B cell (primary cell): ENCODE measurements at regions not wholly inside any gene's neighbourhood (a gene's known extent, or its start where the extent isn't known, plus 50 kb on each side); places are given as distances from the start of the nearest gene placed in this dataset.

Experiments used
- ATAC-seq: fragments of 200-7000 bp; cut with Tn5 transposase; one replicate; pipeline ENCODE4 v1.10.0; 2021; ENCODE audit warnings: low read depth, mild to moderate bottlenecking, moderate number of reproducible peaks, moderate library complexity
- CTCF ChIA-PET: fragments of 350-600 bp; sonication (Branson Sonifier 250); formaldehyde crosslinking; loops from one replicate; lab custom pipeline; 2021; ENCODE audit warnings: antibody characterized with exemption, inconsistent platforms; lab: Charles Lee
- POLR2A ChIA-PET: fragments of 350-600 bp; sonication (Branson Sonifier 250); formaldehyde crosslinking; loops from one replicate; lab custom pipeline; 2021; ENCODE audit warnings: antibody characterized with exemption; lab: Charles Lee
- DNase-seq: peaks from one replicate; pipeline ENCODE4 v3.0.0; 2013
- H2AFZ ChIP-seq: 2 replicates; pipeline ENCODE4 v1.6.1; 2012; ENCODE audit warnings: mild to moderate bottlenecking, low read depth, low read length; ENCODE audit not compliant: insufficient read depth, poor library complexity, severe bottlenecking
- H3K27ac ChIP-seq, 2 donors: 1 replicate in 1 of 2; 2 replicates in 1 of 2; pipeline ENCODE4 v1.5.1; 2012 to 2013; ENCODE audit warnings: low read length in 2 of 2, mild to moderate bottlenecking in 2 of 2, moderate library complexity in 1 of 2
- H3K27me3 ChIP-seq, 4 experiments: fragments of 200-600 bp in 1 of 4; sonication (generic) in 1 of 4; replicated peaks in 1 of 4; 1 replicate in 2 of 4; 2 replicates in 2 of 4; pipeline versions ENCODE4 v1.6.1 to v1.7.0; 2013 to 2016; ENCODE audit warnings: low read length in 3 of 4, mild to moderate bottlenecking in 2 of 4, mixed read lengths in 1 of 4, moderate library complexity in 1 of 4; ENCODE audit not compliant: insufficient read depth in 4 of 4, control insufficient read depth in 3 of 4; ENCODE audit errors: control extremely low read depth in 1 of 4
- H3K36me3 ChIP-seq, 2 experiments: replicated peaks in 1 of 2; 1 replicate in 1 of 2; 2 replicates in 1 of 2; pipeline versions ENCODE4 v1.6.1 to v1.7.1; 2013; ENCODE audit warnings: low read length in 1 of 2; ENCODE audit not compliant: insufficient read depth in 2 of 2, control insufficient read depth in 1 of 2; ENCODE audit errors: control extremely low read depth in 1 of 2, extremely low read depth in 1 of 2
- H3K4me1 ChIP-seq, 2 donors: fragments of 200-600 bp in 1 of 2; sonication (generic) in 1 of 2; 1 replicate in 1 of 2; 2 replicates in 1 of 2; pipeline versions ENCODE4 v1.5.1 to v1.6.1; 2013 to 2017; ENCODE audit warnings: low read length in 2 of 2; ENCODE audit not compliant: control insufficient read depth in 2 of 2, insufficient read depth in 2 of 2
- H3K4me2 ChIP-seq: replicated peaks from 2 replicates; pipeline ENCODE3; 2012; ENCODE audit warnings: mild to moderate bottlenecking, low read depth, low read length; ENCODE audit not compliant: poor library complexity, severe bottlenecking
- H3K4me3 ChIP-seq, 5 experiments: fragments of 200-600 bp in 1 of 5; sonication (generic) in 1 of 5; 1 replicate in 3 of 5; 2 replicates in 2 of 5; pipeline versions ENCODE4 v1.5.1 to v1.7.0; 2011 to 2016; ENCODE audit warnings: low read length in 4 of 5, mild to moderate bottlenecking in 4 of 5, low read depth in 2 of 5, control low read depth in 1 of 5, moderate library complexity in 1 of 5; ENCODE audit not compliant: insufficient read depth in 1 of 5; ENCODE audit errors: control extremely low read depth in 1 of 5, extremely low read depth in 1 of 5
- H3K79me2 ChIP-seq: fragments of 200-600 bp; sonication (generic); one replicate; pipeline ENCODE4 v1.6.0; 2016; ENCODE audit warnings: low read length; ENCODE audit not compliant: control insufficient read depth, insufficient read depth
- H3K9ac ChIP-seq: fragments of 200-600 bp; sonication (generic); 2 replicates; pipeline ENCODE4 v1.6.1; 2017; ENCODE audit warnings: mild to moderate bottlenecking, low read length, moderate library complexity
- H3K9me3 ChIP-seq, 3 donors: one replicate each; pipeline versions ENCODE4 v1.6.1 to v1.7.1; 2013; ENCODE audit warnings: low read length in 2 of 3; ENCODE audit not compliant: control insufficient read depth in 2 of 3, insufficient read depth in 1 of 3; ENCODE audit errors: control extremely low read depth in 1 of 3
- H4K20me1 ChIP-seq: 2 replicates; pipeline ENCODE4 v1.6.0; 2012; ENCODE audit warnings: mild to moderate bottlenecking, low read length; ENCODE audit not compliant: insufficient read depth, control insufficient read depth, poor library complexity, severe bottlenecking
- H3K27ac Mint-ChIP-seq: one replicate; pipeline ENCODE4 v1.8.0; 2021; ENCODE audit warnings: mixed read lengths
- H3K27me3 Mint-ChIP-seq: one replicate; pipeline ENCODE4 v1.8.0; 2021; ENCODE audit warnings: mixed read lengths
- H3K4me1 Mint-ChIP-seq: one replicate; pipeline ENCODE4 v1.8.0; 2021; ENCODE audit warnings: mixed read lengths
- H3K4me3 Mint-ChIP-seq: one replicate; pipeline ENCODE4 v1.8.0; 2021; ENCODE audit warnings: mixed read lengths
- H3K9me3 Mint-ChIP-seq: one replicate; pipeline ENCODE4 v1.8.0; 2022; ENCODE audit warnings: mixed read lengths; ENCODE audit not compliant: insufficient read depth
- EZH2 ChIP-seq: IDR thresholded peaks from 2 replicates; pipeline ENCODE4 v1.6.1; 2012; ENCODE audit warnings: borderline replicate concordance, low read depth, mild to moderate bottlenecking, moderate library complexity, low read length; ENCODE audit not compliant: insufficient read depth, poor library complexity, severe bottlenecking
- WGBS: methylation state at CpG from one replicate; pipeline ENCODE4 v1.1.5; 2013; ENCODE audit warnings: missing lambda C conversion rate; ENCODE audit not compliant: insufficient coverage; 5-methylcytosine and 5-hydroxymethylcytosine counted together
- intact Hi-C: fragments of 100-400 bp; cut with micrococcal nuclease; formaldehyde crosslinking; loops from one replicate; pipeline ENCODE4 v1.10.0; 2022
- TF ChIP-seq, protein P1 (sequence below): fragments of 200-600 bp; IDR thresholded peaks from one replicate; pipeline ENCODE4 v1.8.0; 2022; ENCODE audit warnings: antibody characterized with exemption, mild to moderate bottlenecking

DNA sequence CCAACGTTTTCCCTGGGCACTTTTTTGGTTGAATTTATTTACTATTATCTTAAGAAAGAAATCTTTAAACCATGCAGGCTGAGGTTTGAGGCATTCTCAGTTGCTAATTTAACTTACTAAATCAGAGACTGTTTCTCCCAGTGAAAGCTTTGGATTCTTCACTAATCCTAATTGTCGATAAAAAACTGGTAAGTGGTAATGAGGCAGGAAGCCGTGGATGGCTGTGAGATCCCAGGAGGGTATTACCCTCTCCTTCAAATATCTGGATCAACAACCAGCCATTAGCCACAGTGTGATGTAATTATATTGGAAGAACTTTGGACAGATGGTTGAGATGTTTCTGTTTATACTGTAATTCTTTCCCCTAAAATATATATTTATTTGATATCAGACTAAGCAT, 485.0 kb downstream of the DISC1 start:
- H3K4me2 ChIP-seq, result no peak overlapping the region
- Mint-ChIP-seq H3K4me1 (no peaks in the 10 kb centered on the region), H3K9me3 (peaks cover 3% of the 10 kb centered on the region), H3K27ac (no peak overlapping the region), H3K27me3 (peaks cover 11% of the 10 kb centered on the region), H3K4me3 (no peak overlapping the region)
- ATAC-seq (no peak), DNase-seq (no peak)
- WGBS, result no CpG with 5 or more reads among the region's 3 CpGs
- peaks cover 0 to 3% (median 0%) of the 10 kb centered on the region in 4 experiments for H3K27me3 ChIP-seq
- ChIA-PET CTCF (no interaction called here), POLR2A (no interaction called here)
- H3K27ac ChIP-seq, result no peak overlapping the region
- no peak overlapping the region for H3K9ac ChIP-seq
- TF ChIP-seq, protein P1, sequence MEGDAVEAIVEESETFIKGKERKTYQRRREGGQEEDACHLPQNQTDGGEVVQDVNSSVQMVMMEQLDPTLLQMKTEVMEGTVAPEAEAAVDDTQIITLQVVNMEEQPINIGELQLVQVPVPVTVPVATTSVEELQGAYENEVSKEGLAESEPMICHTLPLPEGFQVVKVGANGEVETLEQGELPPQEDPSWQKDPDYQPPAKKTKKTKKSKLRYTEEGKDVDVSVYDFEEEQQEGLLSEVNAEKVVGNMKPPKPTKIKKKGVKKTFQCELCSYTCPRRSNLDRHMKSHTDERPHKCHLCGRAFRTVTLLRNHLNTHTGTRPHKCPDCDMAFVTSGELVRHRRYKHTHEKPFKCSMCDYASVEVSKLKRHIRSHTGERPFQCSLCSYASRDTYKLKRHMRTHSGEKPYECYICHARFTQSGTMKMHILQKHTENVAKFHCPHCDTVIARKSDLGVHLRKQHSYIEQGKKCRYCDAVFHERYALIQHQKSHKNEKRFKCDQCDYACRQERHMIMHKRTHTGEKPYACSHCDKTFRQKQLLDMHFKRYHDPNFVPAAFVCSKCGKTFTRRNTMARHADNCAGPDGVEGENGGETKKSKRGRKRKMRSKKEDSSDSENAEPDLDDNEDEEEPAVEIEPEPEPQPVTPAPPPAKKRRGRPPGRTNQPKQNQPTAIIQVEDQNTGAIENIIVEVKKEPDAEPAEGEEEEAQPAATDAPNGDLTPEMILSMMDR, result no peak
- no peak for TF ChIP-seq EZH2
- no peaks in the 10 kb centered on the region for H3K79me2 ChIP-seq
- H4K20me1 ChIP-seq, result no peaks in the 10 kb centered on the region
- no peaks in the 10 kb centered on the region for H3K9me3 ChIP-seq
- intact Hi-C loops, result no loop called here
- no peaks in the 10 kb centered on the region for H3K4me1 ChIP-seq
- no peak overlapping the region for H2AFZ ChIP-seq
- H3K36me3 ChIP-seq, result no peaks in the 10 kb centered on the region
- no peak overlapping the region for H3K4me3 ChIP-seq

- intact Hi-C loops, result no loop called here
- H3K4me1 Mint-ChIP-seq, result no peaks in the 10 kb centered on the region
- Histone ChIP-seq H3K4me3 (no peak overlapping the region), H2AFZ (no peak overlapping the region), H3K27me3 (peaks cover 0 to 3% (median 0%) of the 10 kb centered on the region in 4 experiments), H3K27ac (no peak overlapping the region), H3K79me2 (no peaks in the 10 kb centered on the region), H3K4me2 (no peak overlapping the region), H3K36me3 (no peaks in the 10 kb centered on the region), H3K4me1 (no peaks in the 10 kb centered on the region), H3K9me3 (no peaks in the 10 kb centered on the region), H3K9ac (no peak overlapping the region), H4K20me1 (no peaks in the 10 kb centered on the region)
- no peak overlapping the region for H3K27ac Mint-ChIP-seq
- WGBS, result 57% methylated on average over 10 of the region's 14 CpGs
- no peak overlapping the region for H3K4me3 Mint-ChIP-seq
- POLR2A ChIA-PET, result no interaction called here
- ATAC-seq, result no peak
- peaks cover 3% of the 10 kb centered on the region for H3K9me3 Mint-ChIP-seq
- DNase-seq, result no peak
- H3K27me3 Mint-ChIP-seq, result peaks cover 12% of the 10 kb centered on the region
- CTCF ChIA-PET, result no interaction called here
- no peak for TF ChIP-seq EZH2
- TF ChIP-seq, protein P1, result no peak
Measured at GRCh38 chr1:232110281-232111090, 483.9 kb downstream of the DISC1 start.
